Right lobe of liver (tissue), 4 donors: ENCODE measurements at regions not wholly inside any gene's neighbourhood (a gene's known extent, or its start where the extent isn't known, plus 50 kb on each side); places are given as distances from the start of the nearest gene placed in this dataset.

ENCODE experiments used
- CTCF ChIP-seq, 4 donors: fragments of 200-600 bp in 3 of 4; fragments of 450-650 bp in 1 of 4; IDR thresholded peaks; one replicate each; pipeline versions ENCODE4 v1.5.1 to v1.8.0; 2016 to 2022; ENCODE audit warnings: antibody characterized with exemption in 4 of 4, mild to moderate bottlenecking in 2 of 4
- POLR2A ChIP-seq: fragments of 450-650 bp; IDR thresholded peaks from one replicate; pipeline ENCODE4 v1.6.1; 2017; ENCODE audit warnings: antibody characterized with exemption, mild to moderate bottlenecking
- donor health status: DM: no; HTN: no; CAD: no.
- donor health status: DM: no; HTN: no; CAD: no.
- donor health status: DM: no; HTN: yes; CAD: no.

- TF ChIP-seq CTCF (IDR thresholded peaks at IDR 0.05) (no peak), POLR2A (no peak)
Observed at GRCh38 chr4:164384416-164384815, 369.5 kb upstream of the SMIM31 start.
